HEK293 (cell line): ENCODE measurements at regions not wholly inside any gene's neighbourhood (a gene's known extent, or its start where the extent isn't known, plus 50 kb on each side); places are given as distances from the start of the nearest gene placed in this dataset.

ENCODE experiments used
- PRDM1 ChIP-seq: fragments of 450-650 bp; formaldehyde crosslinking; IDR thresholded peaks from 2 replicates; pipeline ENCODE4; 2016; ENCODE audit warnings: missing biosample characterization, missing genetic modification characterization
- SALL2 ChIP-seq: fragments of 450-650 bp; formaldehyde crosslinking; IDR thresholded peaks from 2 replicates; pipeline ENCODE4 v1.5.0; 2017; ENCODE audit warnings: missing biosample characterization, mild to moderate bottlenecking, missing genetic modification characterization, borderline replicate concordance
- ZBTB8A ChIP-seq: fragments of 450-650 bp; formaldehyde crosslinking; IDR thresholded peaks from 2 replicates; pipeline ENCODE4 v1.5.1; 2016; ENCODE audit warnings: missing biosample characterization, missing genetic modification characterization
- ZNF10 ChIP-seq: fragments of 450-650 bp; formaldehyde crosslinking; IDR thresholded peaks from 2 replicates; pipeline ENCODE4 v1.5.1; 2017; ENCODE audit warnings: missing biosample characterization, missing genetic modification characterization
- ZNF140 ChIP-seq: fragments of 450-650 bp; formaldehyde crosslinking; IDR thresholded peaks from 2 replicates; pipeline ENCODE4 v1.5.1; 2016; ENCODE audit warnings: missing biosample characterization, missing genetic modification characterization
- ZNF155 ChIP-seq: fragments of 450-650 bp; formaldehyde crosslinking; IDR thresholded peaks from 2 replicates; pipeline ENCODE4 v1.5.1; 2016; ENCODE audit warnings: missing biosample characterization, missing genetic modification characterization
- ZNF221 ChIP-seq: fragments of 450-650 bp; formaldehyde crosslinking; IDR thresholded peaks from 2 replicates; pipeline ENCODE4 v1.5.1; 2017; ENCODE audit warnings: missing biosample characterization, missing genetic modification characterization, borderline replicate concordance
- ZNF266 ChIP-seq: fragments of 450-650 bp; formaldehyde crosslinking; IDR thresholded peaks from 2 replicates; pipeline ENCODE4 v1.5.1; 2016; ENCODE audit warnings: missing biosample characterization, missing genetic modification characterization, low read depth
- ZNF623 ChIP-seq: fragments of 450-650 bp; formaldehyde crosslinking; IDR thresholded peaks from 2 replicates; pipeline ENCODE4 v1.5.1; 2016; ENCODE audit warnings: missing biosample characterization, missing genetic modification characterization
- ZNF776 ChIP-seq: fragments of 450-650 bp; formaldehyde crosslinking; IDR thresholded peaks from 2 replicates; pipeline ENCODE4 v1.5.0; 2017; ENCODE audit warnings: missing biosample characterization, missing genetic modification characterization, borderline replicate concordance
- TF ChIP-seq, protein P1 (sequence below): fragments of 450-650 bp; formaldehyde crosslinking; IDR thresholded peaks from 2 replicates; pipeline ENCODE4 v1.5.1; 2016; ENCODE audit warnings: missing biosample characterization, missing genetic modification characterization
- TF ChIP-seq, protein P2 (sequence below): fragments of 450-650 bp; formaldehyde crosslinking; IDR thresholded peaks from 2 replicates; pipeline ENCODE4 v1.5.1; 2016; ENCODE audit warnings: missing biosample characterization, missing genetic modification characterization
- TF ChIP-seq, protein P3 (sequence below): fragments of 450-650 bp; formaldehyde crosslinking; IDR thresholded peaks from 2 replicates; pipeline ENCODE4 v1.5.1; 2016; ENCODE audit warnings: missing biosample characterization, missing genetic modification characterization

DNA sequence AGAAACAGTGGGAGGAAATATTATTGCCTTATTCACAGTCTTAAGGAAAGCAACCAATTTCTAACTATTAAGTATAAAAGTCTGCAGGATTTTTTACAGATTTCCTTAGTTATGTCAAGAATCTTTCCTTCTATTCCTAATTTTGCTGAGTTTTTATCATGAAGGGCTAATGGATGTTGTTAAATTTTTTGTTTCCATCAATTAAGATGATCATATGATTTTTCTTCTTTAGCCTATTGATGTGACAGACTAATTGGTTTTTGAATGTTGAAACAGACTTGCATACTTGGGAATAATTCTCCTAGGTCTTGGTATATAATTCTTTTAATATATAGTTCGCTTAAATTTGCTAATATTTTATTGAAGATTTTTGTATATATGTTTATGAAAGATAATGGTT, 569.1 kb upstream of the KCND2 start:
- TF ChIP-seq, protein P1, sequence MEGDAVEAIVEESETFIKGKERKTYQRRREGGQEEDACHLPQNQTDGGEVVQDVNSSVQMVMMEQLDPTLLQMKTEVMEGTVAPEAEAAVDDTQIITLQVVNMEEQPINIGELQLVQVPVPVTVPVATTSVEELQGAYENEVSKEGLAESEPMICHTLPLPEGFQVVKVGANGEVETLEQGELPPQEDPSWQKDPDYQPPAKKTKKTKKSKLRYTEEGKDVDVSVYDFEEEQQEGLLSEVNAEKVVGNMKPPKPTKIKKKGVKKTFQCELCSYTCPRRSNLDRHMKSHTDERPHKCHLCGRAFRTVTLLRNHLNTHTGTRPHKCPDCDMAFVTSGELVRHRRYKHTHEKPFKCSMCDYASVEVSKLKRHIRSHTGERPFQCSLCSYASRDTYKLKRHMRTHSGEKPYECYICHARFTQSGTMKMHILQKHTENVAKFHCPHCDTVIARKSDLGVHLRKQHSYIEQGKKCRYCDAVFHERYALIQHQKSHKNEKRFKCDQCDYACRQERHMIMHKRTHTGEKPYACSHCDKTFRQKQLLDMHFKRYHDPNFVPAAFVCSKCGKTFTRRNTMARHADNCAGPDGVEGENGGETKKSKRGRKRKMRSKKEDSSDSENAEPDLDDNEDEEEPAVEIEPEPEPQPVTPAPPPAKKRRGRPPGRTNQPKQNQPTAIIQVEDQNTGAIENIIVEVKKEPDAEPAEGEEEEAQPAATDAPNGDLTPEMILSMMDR (tag by site-specific recombination) = no peak
- TF ChIP-seq PRDM1 = no peak
- TF ChIP-seq ZNF10 = no peak
- no peak for TF ChIP-seq ZNF221 (tag by site-specific recombination)
- no peak for TF ChIP-seq ZNF623 (tag by site-specific recombination)
- TF ChIP-seq ZNF155 (tag by site-specific recombination) = no peak
- no peak for TF ChIP-seq ZBTB8A (tag by site-specific recombination)
- TF ChIP-seq, protein P2, sequence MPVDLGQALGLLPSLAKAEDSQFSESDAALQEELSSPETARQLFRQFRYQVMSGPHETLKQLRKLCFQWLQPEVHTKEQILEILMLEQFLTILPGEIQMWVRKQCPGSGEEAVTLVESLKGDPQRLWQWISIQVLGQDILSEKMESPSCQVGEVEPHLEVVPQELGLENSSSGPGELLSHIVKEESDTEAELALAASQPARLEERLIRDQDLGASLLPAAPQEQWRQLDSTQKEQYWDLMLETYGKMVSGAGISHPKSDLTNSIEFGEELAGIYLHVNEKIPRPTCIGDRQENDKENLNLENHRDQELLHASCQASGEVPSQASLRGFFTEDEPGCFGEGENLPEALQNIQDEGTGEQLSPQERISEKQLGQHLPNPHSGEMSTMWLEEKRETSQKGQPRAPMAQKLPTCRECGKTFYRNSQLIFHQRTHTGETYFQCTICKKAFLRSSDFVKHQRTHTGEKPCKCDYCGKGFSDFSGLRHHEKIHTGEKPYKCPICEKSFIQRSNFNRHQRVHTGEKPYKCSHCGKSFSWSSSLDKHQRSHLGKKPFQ (tag by site-specific recombination) = no peak
- no peak for TF ChIP-seq SALL2 (tag by site-specific recombination)
- TF ChIP-seq, protein P3, sequence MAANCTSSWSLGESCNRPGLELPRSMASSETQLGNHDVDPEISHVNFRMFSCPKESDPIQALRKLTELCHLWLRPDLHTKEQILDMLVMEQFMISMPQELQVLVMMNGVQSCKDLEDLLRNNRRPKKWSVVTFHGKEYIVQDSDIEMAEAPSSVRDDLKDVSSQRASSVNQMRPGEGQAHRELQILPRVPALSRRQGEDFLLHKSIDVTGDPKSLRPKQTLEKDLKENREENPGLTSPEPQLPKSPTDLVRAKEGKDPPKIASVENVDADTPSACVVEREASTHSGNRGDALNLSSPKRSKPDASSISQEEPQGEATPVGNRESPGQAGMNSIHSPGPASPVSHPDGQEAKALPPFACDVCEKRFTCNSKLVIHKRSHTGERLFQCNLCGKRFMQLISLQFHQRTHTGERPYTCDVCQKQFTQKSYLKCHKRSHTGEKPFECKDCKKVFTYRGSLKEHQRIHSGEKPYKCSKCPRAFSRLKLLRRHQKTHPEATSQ = no peak
- no peak for TF ChIP-seq ZNF140 (tag by site-specific recombination)
- no peak for TF ChIP-seq ZNF266 (tag by site-specific recombination)
- no peak for TF ChIP-seq ZNF776 (tag by site-specific recombination)
